ENCODE measurements at regions not wholly inside any gene's neighbourhood (a gene's known extent, or its start where the extent isn't known, plus 50 kb on each side); places are given as distances from the start of the nearest gene placed in this dataset.

DNA sequence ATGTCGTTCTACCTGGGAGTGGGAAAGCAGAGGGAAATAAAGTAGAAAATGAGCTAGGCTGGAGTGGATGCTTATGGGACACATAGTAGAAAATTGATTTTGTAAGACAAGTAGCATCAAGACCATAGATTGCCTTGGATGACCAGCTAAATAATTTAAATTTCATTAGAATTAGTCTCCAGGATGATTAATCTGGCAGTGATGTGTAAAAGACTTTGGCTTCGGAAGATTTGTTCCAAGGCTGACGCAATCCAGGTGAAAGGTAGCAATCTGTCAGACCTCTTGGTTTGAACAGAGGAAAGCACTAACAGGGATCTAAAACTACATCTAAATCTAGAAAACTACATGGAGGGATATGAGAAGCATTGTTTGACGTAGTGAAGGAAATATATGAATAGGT lies 236.5 kb downstream of the ARL4A start:
- intact Hi-C loops (cut with DNase I), result no loop called here
- no peak overlapping the region for H3K27ac ChIP-seq
- no peaks in the 10 kb centered on the region for H3K36me3 ChIP-seq (replicated peaks in 1 of 2)
- no peaks in the 10 kb centered on the region for H3K4me1 ChIP-seq (replicated peaks in 1 of 2)
- no peak overlapping the region for H3K4me3 ChIP-seq
- no peaks in the 10 kb centered on the region for H3K9me3 ChIP-seq (replicated peaks in 1 of 3)
- WGBS, 4 donors, result 65 to 83% (median 79%) methylated on average over 4 of the region's 4 CpGs
- no peaks in the 10 kb centered on the region for H3K27me3 ChIP-seq
- TF ChIP-seq POLR2A (IDR thresholded peaks at IDR 0.05) (no peak), CTCF (IDR thresholded peaks at IDR 0.05) (no peak)
- no peak for DNase-seq

- no peaks in the 10 kb centered on the region for H3K9me3 ChIP-seq (replicated peaks in 1 of 3)
- intact Hi-C loops (cut with DNase I), result no loop called here
- DNase-seq, result no peak
- H3K27me3 ChIP-seq, result no peaks in the 10 kb centered on the region
- no peaks in the 10 kb centered on the region for H3K36me3 ChIP-seq (replicated peaks in 1 of 2)
- H3K4me1 ChIP-seq (replicated peaks in 1 of 2), result no peaks in the 10 kb centered on the region
- TF ChIP-seq CTCF (IDR thresholded peaks at IDR 0.05) (no peak), POLR2A (IDR thresholded peaks at IDR 0.05) (no peak)
- no peak overlapping the region for H3K4me3 ChIP-seq
- H3K27ac ChIP-seq, result no peak overlapping the region
Observed at GRCh38 chr7:12926206-12926605, 238.8 kb downstream of the ARL4A start.

DNA sequence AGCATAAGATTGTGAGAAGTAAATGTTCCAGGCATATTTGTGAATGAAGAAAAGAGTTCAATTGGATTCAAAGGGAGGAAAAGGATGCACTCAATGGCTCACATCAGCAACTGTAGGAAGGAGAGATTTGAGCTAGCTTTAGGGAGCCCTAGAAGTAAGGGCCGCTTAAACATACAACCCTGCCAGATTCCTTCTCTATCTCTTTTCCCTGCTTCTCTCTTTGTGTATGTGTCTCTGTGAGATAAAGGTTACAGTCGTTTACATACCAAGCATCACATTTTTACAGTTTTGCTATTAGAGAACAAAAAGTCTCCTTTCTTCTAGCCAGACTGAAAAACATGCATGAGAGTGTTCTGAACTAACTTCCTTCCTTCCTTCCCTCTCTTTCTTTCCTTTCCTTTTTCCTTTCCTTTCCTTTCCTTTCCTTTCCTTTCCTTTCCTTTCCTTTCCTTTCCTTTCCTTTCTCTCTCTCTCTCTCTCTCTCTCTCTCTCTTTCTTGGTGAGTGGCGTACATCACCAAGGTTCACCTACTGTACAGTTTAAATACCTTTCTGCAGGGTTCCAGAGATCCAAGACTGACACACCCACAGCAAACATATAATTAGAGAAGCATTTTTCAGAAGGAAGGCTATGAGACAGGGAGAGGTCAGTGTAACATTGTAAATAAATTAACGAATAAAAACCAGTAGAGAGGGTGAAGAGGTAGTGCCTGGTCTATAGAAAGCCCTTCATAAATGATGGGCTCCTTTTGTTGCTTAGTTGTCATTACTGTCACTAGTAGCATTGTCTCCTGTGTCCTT lies 240.4 kb downstream of the ARL4A start:
- H3K27ac ChIP-seq, result no peak overlapping the region
- DNase-seq, result no peak
- no peaks in the 10 kb centered on the region for H3K27me3 ChIP-seq
- no peak overlapping the region for H3K4me3 ChIP-seq
- no peaks in the 10 kb centered on the region for H3K36me3 ChIP-seq (replicated peaks in 1 of 2)
- intact Hi-C loops (cut with DNase I), result no loop called here
- TF ChIP-seq CTCF (IDR thresholded peaks at IDR 0.05), result no peak
- TF ChIP-seq POLR2A (IDR thresholded peaks at IDR 0.05), result no peak
- H3K4me1 ChIP-seq (replicated peaks in 1 of 2), result no peaks in the 10 kb centered on the region
- H3K9me3 ChIP-seq (replicated peaks in 1 of 3), result no peaks in the 10 kb centered on the region
- 71 to 83% (median 79%) methylated on average over 4 of the region's 4 CpGs for WGBS, 4 donors

- WGBS, 4 donors, result 74 to 95% (median 86%) methylated on average over 1 of the region's 1 CpG
- intact Hi-C loops (cut with DNase I), result no loop called here
- DNase-seq, result no peak
- no peak overlapping the region for H3K27ac ChIP-seq
- no peaks in the 10 kb centered on the region for H3K9me3 ChIP-seq (replicated peaks in 1 of 3)
- no peaks in the 10 kb centered on the region for H3K4me1 ChIP-seq (replicated peaks in 1 of 2)
- H3K36me3 ChIP-seq (replicated peaks in 1 of 2), result no peaks in the 10 kb centered on the region
- no peaks in the 10 kb centered on the region for H3K27me3 ChIP-seq
- no peak for TF ChIP-seq CTCF (IDR thresholded peaks at IDR 0.05)
- TF ChIP-seq POLR2A (IDR thresholded peaks at IDR 0.05), result no peak
- H3K4me3 ChIP-seq, result no peak overlapping the region
Observed at GRCh38 chr7:12929476-12930140, 242.2 kb downstream of the ARL4A start.
